Heart right ventricle (tissue), 16 donors: ENCODE measurements at regions not wholly inside any gene's neighbourhood (a gene's known extent, or its start where the extent isn't known, plus 50 kb on each side); places are given as distances from the start of the nearest gene placed in this dataset.

ENCODE experiments used
- ATAC-seq, 8 donors: fragments of 200-7000 bp; cut with Tn5 transposase; one replicate each; pipeline ENCODE4 v1.9.1; 2020; ENCODE audit warnings: mild to moderate bottlenecking in 8 of 8, moderate library complexity in 8 of 8, moderate number of reproducible peaks in 1 of 8
- DNase-seq, 2 donors: peaks; one replicate each; pipeline ENCODE4 v3.0.0-alpha.2; 2020
- H3K27ac ChIP-seq, 10 donors: fragments of 200-600 bp; sonication (generic) in 2 of 10; one replicate each; pipeline versions ENCODE4 v1.5.0 to v1.8.0; 2020 to 2022; ENCODE audit warnings: mild to moderate bottlenecking in 3 of 10
- H3K27me3 ChIP-seq, 7 donors: fragments of 200-600 bp; one replicate each; pipeline ENCODE4 v1.8.0; 2021 to 2022; ENCODE audit warnings: mild to moderate bottlenecking in 2 of 7
- H3K36me3 ChIP-seq, 9 donors: fragments of 200-600 bp; sonication (generic) in 1 of 9; one replicate each; pipeline versions ENCODE4 v1.5.0 to v1.8.0; 2020 to 2022; ENCODE audit warnings: mild to moderate bottlenecking in 2 of 9
- H3K4me1 ChIP-seq, 9 donors: fragments of 200-600 bp; sonication (generic) in 1 of 9; one replicate each; pipeline versions ENCODE4 v1.5.0 to v1.8.0; 2020 to 2022; ENCODE audit warnings: mild to moderate bottlenecking in 4 of 9
- H3K4me3 ChIP-seq, 10 donors: fragments of 200-600 bp; sonication (generic) in 2 of 10; one replicate each; pipeline versions ENCODE4 v1.5.0 to v1.8.0; 2020 to 2022; ENCODE audit warnings: mild to moderate bottlenecking in 7 of 10, moderate library complexity in 2 of 10
- H3K9me3 ChIP-seq, 11 donors: fragments of 200-600 bp in 10 of 11; sonication (generic) in 2 of 11; one replicate each; pipeline versions ENCODE4 v1.5.0 to v1.8.0; 2013 to 2022; ENCODE audit warnings: mild to moderate bottlenecking in 2 of 11, control low read depth in 1 of 11, moderate library complexity in 1 of 11
- CTCF ChIP-seq, 9 donors: fragments of 200-600 bp; sonication (generic) in 2 of 9; IDR thresholded peaks; one replicate each; pipeline versions ENCODE4 v1.5.0 to v1.8.0; 2021 to 2022; ENCODE audit warnings: antibody characterized with exemption in 9 of 9, mild to moderate bottlenecking in 5 of 9, moderate library complexity in 1 of 9
- WGBS, 2 donors: extraction: QIAGEN DNeasy Blood & Tissue Kit; methylation state at CpG; one replicate each; pipeline ENCODE4 v1.1.7; 2013; ENCODE audit warnings: inconsistent platforms in 1 of 2; 5-methylcytosine and 5-hydroxymethylcytosine counted together
- intact Hi-C, 10 donors: fragments of 100-400 bp; cut with DNase I; formaldehyde crosslinking; loops; one replicate each; pipeline versions ENCODE4 v1.11.1 to v1.14.2; 2022
- donor health status: Arrhythmogenic right ventricular cardiomyopathy.
- donor health status: ischemic (EF 13 %, LVEDD 7.1; RV severe dilation, severe dysfunction).
- donor health status: healthy with polysubstance abuse.
- donor health status: DM: no; HTN: yes; CAD: no.
- donor health status: DM: no; HTN: no; CAD: no.
- donor health status: ischemic (EF 25% LVEDD 6.9; RV normal size, moderate dysfunction).
- donor health status: ischemic (EF 25% LVEDD 5.7; RV mildly dilated, moderate dysfunction).
- donor health status: healthy.
- donor health status: DM: yes; HTN: yes; CAD: no.
- donor health status: Ischemic cardiomyopathy.
- donor health status: ischemic (EF 35%, LVEDD 5.7; RV mildly dilated, moderate dysfunction).
- donor health status: nonischemic (EF 11% LVEDD 7.7; RV severe dilation, severe dysfunction).
- donor health status: DM: yes; HTN: yes; CAD: no.
- donor health status: PGD.
- donor health status: ischemic (EF 29% LVEDD 5.4; RV normal size, mild dysfunction).
- donor health status: nonischemic (EF 23%, LVEDD 6.1; RV moderate dilation, normal function).

GRCh38 chr17:79235808-79236207 lies 161.2 kb downstream of the ENGASE start:
- intact Hi-C loops, result no loop called here
- ATAC-seq (no peak), DNase-seq (no peak)
- Histone ChIP-seq H3K9me3 (peaks cover 0 to 4% (median 0%) of the 10 kb centered on the region in 11 donors), H3K4me3 (no peak overlapping the region), H3K36me3 (no peaks in the 10 kb centered on the region), H3K27ac (no peak overlapping the region), H3K27me3 (peaks cover 0 to 37% (median 17%) of the 10 kb centered on the region in 7 donors), H3K4me1 (no peaks in the 10 kb centered on the region)
- TF ChIP-seq CTCF (IDR thresholded peaks at IDR 0.05), result no peak
- WGBS, 2 donors, result 22 to 34% methylated on average over 10 of the region's 10 CpGs

- no peak for ATAC-seq
These were observed 159.4 kb downstream of the ENGASE start for GRCh38 chr17:79233916-79234551.

DNA sequence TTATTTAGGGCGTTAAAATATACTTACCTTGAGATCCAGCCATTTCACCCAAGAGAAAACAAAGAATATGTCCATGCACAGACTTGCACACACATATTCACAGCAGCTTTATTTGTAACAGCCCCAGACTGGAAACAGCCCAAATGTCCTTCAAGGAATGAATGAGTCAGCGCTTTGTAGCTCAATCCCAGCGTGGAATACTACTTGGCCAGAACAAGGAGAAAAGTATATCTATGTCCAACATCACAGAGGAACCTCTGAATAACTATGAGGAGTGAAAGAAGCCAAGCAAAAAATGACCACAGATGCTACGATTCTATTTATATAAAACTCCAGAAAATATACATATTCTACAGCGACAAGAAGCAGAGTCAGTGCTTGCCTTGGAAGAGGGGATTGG lies 158.3 kb downstream of the ENGASE start:
- intact Hi-C loops, result no loop called here
- Histone ChIP-seq H3K27me3 (peaks cover 0 to 35% (median 11%) of the 10 kb centered on the region in 7 donors), H3K9me3 (peaks cover 0 to 4% (median 0%) of the 10 kb centered on the region in 11 donors), H3K4me3 (no peak overlapping the region), H3K4me1 (no peaks in the 10 kb centered on the region), H3K27ac (no peak overlapping the region), H3K36me3 (no peaks in the 10 kb centered on the region)
- no peak for DNase-seq
- ATAC-seq, result no peak
- WGBS, 2 donors, result 87% methylated on average over 5 of the region's 5 CpGs
- TF ChIP-seq CTCF (IDR thresholded peaks at IDR 0.05), result no peak

More at GRCh38 chr17:79233916-79234551, 159.4 kb downstream of the ENGASE start:
- TF ChIP-seq CTCF (IDR thresholded peaks at IDR 0.05), result no peak
- H3K4me3 ChIP-seq, result no peak overlapping the region
- intact Hi-C loops, result no loop called here
- H3K36me3 ChIP-seq, result no peaks in the 10 kb centered on the region
- peaks cover 0 to 29% (median 14%) of the 10 kb centered on the region in 7 donors for H3K27me3 ChIP-seq
- H3K4me1 ChIP-seq, result no peaks in the 10 kb centered on the region
- no peak for DNase-seq
- 78% methylated on average over 28 of the region's 28 CpGs for WGBS, 2 donors
- peaks cover 0 to 4% (median 0%) of the 10 kb centered on the region in 11 donors for H3K9me3 ChIP-seq
- no peak overlapping the region for H3K27ac ChIP-seq

DNA sequence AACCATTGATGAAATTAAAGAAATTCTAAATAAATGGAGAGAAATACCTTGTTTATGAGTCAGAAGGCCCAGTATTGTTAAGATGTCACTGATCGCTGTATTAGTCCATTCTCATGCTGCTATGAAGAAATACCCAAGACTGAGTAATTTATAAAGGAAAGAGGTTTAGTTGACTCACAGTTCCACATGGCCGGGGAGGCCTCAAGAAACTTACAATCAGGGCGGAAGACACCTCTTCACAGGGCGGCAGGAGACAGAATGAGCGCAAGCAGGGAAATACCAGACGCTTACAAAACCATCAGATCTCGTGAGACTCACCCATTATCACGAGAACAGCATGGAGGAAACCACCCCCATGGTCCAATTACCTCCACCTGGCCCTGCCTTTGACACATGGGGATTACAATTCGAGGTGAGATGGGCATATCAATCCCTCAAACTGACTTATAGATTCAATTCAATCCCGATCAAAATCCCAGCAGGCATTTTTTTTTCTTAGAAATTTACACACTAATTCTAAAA lies 157.2 kb downstream of the ENGASE start:
- Histone ChIP-seq H3K36me3 (no peaks in the 10 kb centered on the region), H3K4me3 (no peak overlapping the region), H3K9me3 (peaks cover 0 to 4% (median 0%) of the 10 kb centered on the region in 11 donors), H3K27ac (no peak overlapping the region), H3K27me3 (peaks cover 0 to 34% (median 18%) of the 10 kb centered on the region in 7 donors), H3K4me1 (no peaks in the 10 kb centered on the region)
- intact Hi-C loops, result no loop called here
- TF ChIP-seq CTCF (IDR thresholded peaks at IDR 0.05), result no peak
- DNase-seq (no peak), ATAC-seq (no peak)
- 72 to 75% methylated on average over 10 of the region's 10 CpGs for WGBS, 2 donors
